ENCODE measurements at regions not wholly inside any gene's neighbourhood (a gene's known extent, or its start where the extent isn't known, plus 50 kb on each side); places are given as distances from the start of the nearest gene placed in this dataset.
A peak's percentile ranks its signal among the peaks of the same experiment; 100 is the strongest.

DNA sequence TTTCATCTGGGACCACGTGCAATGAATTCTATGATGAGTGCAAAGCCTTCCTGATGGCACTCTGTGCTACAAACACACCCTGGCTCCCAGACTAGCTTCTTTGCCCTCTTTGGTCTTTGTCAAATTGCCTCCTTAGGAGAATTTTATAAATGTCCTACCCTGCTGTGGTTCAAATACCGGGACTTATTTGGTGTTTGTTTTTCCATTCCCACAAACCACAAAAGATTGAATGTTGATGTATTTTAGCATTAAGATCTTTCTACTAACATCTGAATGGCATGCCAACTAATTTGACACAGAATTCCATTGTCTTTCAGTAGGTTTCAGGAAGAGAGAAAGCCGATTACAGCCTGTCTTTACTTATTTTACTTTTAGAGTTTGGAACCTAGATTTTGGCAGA, 424.2 kb upstream of the SLC35B3 start:
- Histone ChIP-seq H3K4me3 (ENCODE audit: insufficient read depth, low read depth, low read length) (no peak overlapping the region), H2AFZ (ENCODE audit: low read depth, low read length) (no peak overlapping the region), H3K4me2 (ENCODE audit: low read length) (no peak overlapping the region), H3K79me2 (ENCODE audit: insufficient read depth, low read length) (no peaks in the 10 kb centered on the region), H3K9ac (ENCODE audit: low read length) (no peak overlapping the region), H3K36me3 (ENCODE audit: insufficient read depth, low read length) (no peaks in the 10 kb centered on the region), H3K27me3 (ENCODE audit: insufficient read depth, low read length) (no peaks in the 10 kb centered on the region), H3K9me3 (ENCODE audit: insufficient read depth, low read depth, low read length) (no peaks in the 10 kb centered on the region), H4K20me1 (ENCODE audit: insufficient read depth, low read length) (no peaks in the 10 kb centered on the region), H3K27ac (ENCODE audit: low read depth, low read length) (no peak overlapping the region), H3K4me1 (ENCODE audit: insufficient read depth, low read length) (no peaks in the 10 kb centered on the region)
- Mint-ChIP-seq H3K4me3 (ENCODE audit: unreplicated experiment) (no peak overlapping the region), H3K4me1 (ENCODE audit: low read depth, unreplicated experiment) (peaks cover 15% of the 10 kb centered on the region), H3K27ac (ENCODE audit: unreplicated experiment) (no peak overlapping the region), H3K9me3 (ENCODE audit: unreplicated experiment) (no peaks in the 10 kb centered on the region), H3K27me3 (ENCODE audit: low read depth, unreplicated experiment) (no peaks in the 10 kb centered on the region), H3K36me3 (ENCODE audit: low read depth, unreplicated experiment) (no peaks in the 10 kb centered on the region)
- FAIRE-seq = no peak
- DNase-seq (ENCODE audit: low read depth) = no peak
- no peak for TF ChIP-seq EZH2 (IDR thresholded peaks at IDR 0.05; ENCODE audit: insufficient read depth, low read length)
- TF ChIP-seq, protein P1, sequence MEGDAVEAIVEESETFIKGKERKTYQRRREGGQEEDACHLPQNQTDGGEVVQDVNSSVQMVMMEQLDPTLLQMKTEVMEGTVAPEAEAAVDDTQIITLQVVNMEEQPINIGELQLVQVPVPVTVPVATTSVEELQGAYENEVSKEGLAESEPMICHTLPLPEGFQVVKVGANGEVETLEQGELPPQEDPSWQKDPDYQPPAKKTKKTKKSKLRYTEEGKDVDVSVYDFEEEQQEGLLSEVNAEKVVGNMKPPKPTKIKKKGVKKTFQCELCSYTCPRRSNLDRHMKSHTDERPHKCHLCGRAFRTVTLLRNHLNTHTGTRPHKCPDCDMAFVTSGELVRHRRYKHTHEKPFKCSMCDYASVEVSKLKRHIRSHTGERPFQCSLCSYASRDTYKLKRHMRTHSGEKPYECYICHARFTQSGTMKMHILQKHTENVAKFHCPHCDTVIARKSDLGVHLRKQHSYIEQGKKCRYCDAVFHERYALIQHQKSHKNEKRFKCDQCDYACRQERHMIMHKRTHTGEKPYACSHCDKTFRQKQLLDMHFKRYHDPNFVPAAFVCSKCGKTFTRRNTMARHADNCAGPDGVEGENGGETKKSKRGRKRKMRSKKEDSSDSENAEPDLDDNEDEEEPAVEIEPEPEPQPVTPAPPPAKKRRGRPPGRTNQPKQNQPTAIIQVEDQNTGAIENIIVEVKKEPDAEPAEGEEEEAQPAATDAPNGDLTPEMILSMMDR (IDR thresholded peaks at IDR 0.05; ENCODE audit: insufficient read depth, low read depth, low read length) = no peak

DNA sequence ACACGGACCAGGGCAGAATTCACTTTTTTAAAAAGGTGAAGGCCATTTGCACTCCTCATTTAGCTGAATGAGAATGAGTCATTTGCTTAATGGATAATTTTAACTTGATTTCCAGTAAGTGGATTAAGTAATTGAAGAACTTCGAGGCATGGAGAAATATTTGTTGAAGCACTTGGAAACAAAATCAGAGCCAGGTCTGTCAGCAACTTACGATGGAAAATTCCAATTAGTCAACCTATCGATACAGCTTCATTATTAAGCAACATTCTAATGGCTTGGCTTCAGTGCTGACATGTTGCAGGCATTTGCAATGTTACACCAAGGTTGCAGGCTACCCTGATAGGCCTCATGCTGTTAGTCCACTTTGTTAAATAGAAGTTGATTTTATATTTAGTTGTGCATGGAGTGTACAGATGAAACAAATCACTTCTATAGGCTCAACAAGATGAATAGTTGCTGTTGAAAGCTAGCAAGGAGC, 423.5 kb upstream of the SLC35B3 start:
- Histone ChIP-seq H3K27me3 (ENCODE audit: insufficient read depth, low read length) (no peaks in the 10 kb centered on the region), H3K9me3 (ENCODE audit: insufficient read depth, low read depth, low read length) (no peaks in the 10 kb centered on the region), H3K4me2 (ENCODE audit: low read length) (no peak overlapping the region), H3K79me2 (ENCODE audit: insufficient read depth, low read length) (no peaks in the 10 kb centered on the region), H3K9ac (ENCODE audit: low read length) (no peak overlapping the region), H2AFZ (ENCODE audit: low read depth, low read length) (no peak overlapping the region), H3K4me3 (ENCODE audit: insufficient read depth, low read depth, low read length) (no peak overlapping the region), H3K36me3 (ENCODE audit: insufficient read depth, low read length) (no peaks in the 10 kb centered on the region), H3K4me1 (ENCODE audit: insufficient read depth, low read length) (no peaks in the 10 kb centered on the region), H3K27ac (ENCODE audit: low read depth, low read length) (no peak overlapping the region), H4K20me1 (ENCODE audit: insufficient read depth, low read length) (no peaks in the 10 kb centered on the region)
- Mint-ChIP-seq H3K27me3 (ENCODE audit: low read depth, unreplicated experiment) (no peaks in the 10 kb centered on the region), H3K4me1 (ENCODE audit: low read depth, unreplicated experiment) (peaks cover 10% of the 10 kb centered on the region), H3K27ac (ENCODE audit: unreplicated experiment) (no peak overlapping the region), H3K9me3 (ENCODE audit: unreplicated experiment) (no peaks in the 10 kb centered on the region), H3K36me3 (ENCODE audit: low read depth, unreplicated experiment) (no peaks in the 10 kb centered on the region), H3K4me3 (ENCODE audit: unreplicated experiment) (no peak overlapping the region)
- DNase-seq (ENCODE audit: low read depth) (no peak), FAIRE-seq (no peak)
- TF ChIP-seq EZH2 (IDR thresholded peaks at IDR 0.05; ENCODE audit: insufficient read depth, low read length) = no peak
- TF ChIP-seq, protein P1 (IDR thresholded peaks at IDR 0.05; ENCODE audit: insufficient read depth, low read depth, low read length) = no peak

- Mint-ChIP-seq H3K4me3 (ENCODE audit: unreplicated experiment) (no peak overlapping the region), H3K4me1 (ENCODE audit: low read depth, unreplicated experiment) (peaks cover 10% of the 10 kb centered on the region), H3K36me3 (ENCODE audit: low read depth, unreplicated experiment) (no peaks in the 10 kb centered on the region), H3K9me3 (ENCODE audit: unreplicated experiment) (no peaks in the 10 kb centered on the region), H3K27me3 (ENCODE audit: low read depth, unreplicated experiment) (no peaks in the 10 kb centered on the region), H3K27ac (ENCODE audit: unreplicated experiment) (no peak overlapping the region)
- Histone ChIP-seq H3K9me3 (ENCODE audit: insufficient read depth, low read depth, low read length) (no peaks in the 10 kb centered on the region), H2AFZ (ENCODE audit: low read depth, low read length) (no peak overlapping the region), H3K27me3 (ENCODE audit: insufficient read depth, low read length) (no peaks in the 10 kb centered on the region), H3K4me1 (ENCODE audit: insufficient read depth, low read length) (no peaks in the 10 kb centered on the region), H3K27ac (ENCODE audit: low read depth, low read length) (no peak overlapping the region), H4K20me1 (ENCODE audit: insufficient read depth, low read length) (no peaks in the 10 kb centered on the region), H3K9ac (ENCODE audit: low read length) (no peak overlapping the region), H3K79me2 (ENCODE audit: insufficient read depth, low read length) (no peaks in the 10 kb centered on the region), H3K4me2 (ENCODE audit: low read length) (no peak overlapping the region), H3K4me3 (ENCODE audit: insufficient read depth, low read depth, low read length) (no peak overlapping the region), H3K36me3 (ENCODE audit: insufficient read depth, low read length) (no peaks in the 10 kb centered on the region)
- DNase-seq (ENCODE audit: low read depth) (no peak), FAIRE-seq (peak; percentile 34)
- no peak for TF ChIP-seq EZH2 (IDR thresholded peaks at IDR 0.05; ENCODE audit: insufficient read depth, low read length)
- TF ChIP-seq, protein P1 (IDR thresholded peaks at IDR 0.05; ENCODE audit: insufficient read depth, low read depth, low read length) = no peak
These were observed 421.8 kb upstream of the SLC35B3 start for GRCh38 chr6:8857160-8857559.
